GM13976 (cell line): ENCODE measurements at regions not wholly inside any gene's neighbourhood (a gene's known extent, or its start where the extent isn't known, plus 50 kb on each side); places are given as distances from the start of the nearest gene placed in this dataset.

ENCODE experiments used
- DNase-seq: peaks from one replicate; pipeline ENCODE4 v3.0.0; 2012; ENCODE audit warnings: low spot score
- CTCF ChIP-seq: IDR thresholded peaks from 2 replicates; pipeline ENCODE4 v1.5.1; 2012; ENCODE audit warnings: borderline replicate concordance, mild to moderate bottlenecking; ENCODE audit not compliant: insufficient read depth; ENCODE audit errors: extremely low read depth, missing control alignments, control extremely low read depth
- in situ Hi-C: fragments of 300-500 bp; cut with MboI; formaldehyde crosslinking; loops from one replicate; pipeline ENCODE4 v1.12.0; 2022; ENCODE audit warnings: low sequenced_read_pairs, mixed read lengths, inconsistent platforms; ENCODE audit not compliant: unreplicated experiment

- no peak for DNase-seq
- TF ChIP-seq CTCF = no peak
- in situ Hi-C loops = no loop called here
Measured at GRCh38 chr4:79266136-79266535, 59.7 kb downstream of the NAA11 start.

GRCh38 chr4:79259242-79259641, 66.6 kb downstream of the NAA11 start:
- no peak for DNase-seq
- in situ Hi-C loops = no loop called here
- no peak for TF ChIP-seq CTCF

- no peak for DNase-seq
- no peak for TF ChIP-seq CTCF
- in situ Hi-C loops = no loop called here
Measured at GRCh38 chr4:79258614-79259176, 67.2 kb downstream of the NAA11 start.

- in situ Hi-C loops = no loop called here
- DNase-seq = no peak
- TF ChIP-seq CTCF = no peak
Measured at GRCh38 chr4:79257953-79258613, 67.8 kb downstream of the NAA11 start.

GRCh38 chr4:79255793-79256192, 70.1 kb downstream of the NAA11 start:
- TF ChIP-seq CTCF = no peak
- in situ Hi-C loops = no loop called here
- DNase-seq = no peak

GRCh38 chr4:79253924-79254323, 71.9 kb downstream of the NAA11 start:
- in situ Hi-C loops = no loop called here
- no peak for DNase-seq
- no peak for TF ChIP-seq CTCF
